Stomach (tissue), 8 donors: ENCODE measurements at regions not wholly inside any gene's neighbourhood (a gene's known extent, or its start where the extent isn't known, plus 50 kb on each side); places are given as distances from the start of the nearest gene placed in this dataset.

ENCODE experiments used
- DNase-seq, 2 donors: peaks; one replicate each; pipeline versions ENCODE4 v3.0.0 to v3.0.0-alpha.2; 2013 to 2019
- H3K27ac ChIP-seq, 5 donors: fragments of 200-600 bp in 4 of 5; sonication (generic) in 4 of 5; one replicate each; pipeline ENCODE4 v1.5.1; 2013 to 2019; ENCODE audit warnings: mild to moderate bottlenecking in 1 of 5, moderate library complexity in 1 of 5
- H3K27me3 ChIP-seq, 3 donors: fragments of 200-600 bp; sonication (generic); one replicate each; pipeline ENCODE4 v1.5.1; 2017 to 2019; ENCODE audit warnings: mixed run types in 1 of 3
- H3K36me3 ChIP-seq, 4 donors: fragments of 200-600 bp; sonication (generic); 1 replicate in 3 of 4; 2 replicates in 1 of 4; pipeline ENCODE4 v1.5.1; 2016 to 2019
- H3K4me1 ChIP-seq, 4 donors: fragments of 200-600 bp; sonication (generic); one replicate each; pipeline ENCODE4 v1.5.1; 2016 to 2019
- H3K4me3 ChIP-seq, 4 donors: fragments of 200-600 bp; sonication (generic) in 3 of 4; one replicate each; pipeline ENCODE4 v1.5.1; 2016 to 2019; ENCODE audit warnings: mild to moderate bottlenecking in 1 of 4
- H3K9me3 ChIP-seq, 4 donors: fragments of 200-600 bp; sonication (generic); one replicate each; pipeline ENCODE4 v1.5.1; 2016 to 2019
- CTCF ChIP-seq, 7 experiments: fragments of 450-650 bp in 4 of 7; fragments of 200-600 bp in 3 of 7; sonication (generic) in 3 of 7; IDR thresholded peaks; one replicate each; pipeline ENCODE4 v1.5.1; 2016 to 2019; ENCODE audit warnings: antibody characterized with exemption in 7 of 7, control low read depth in 2 of 7, mild to moderate bottlenecking in 1 of 7
- EP300 ChIP-seq: sonication (generic); formaldehyde crosslinking; IDR thresholded peaks from one replicate; pipeline ENCODE4 v1.6.1; 2017; ENCODE audit warnings: antibody characterized with exemption
- POLR2A ChIP-seq, 4 donors: fragments of 450-650 bp; IDR thresholded peaks; one replicate each; pipeline ENCODE4 v1.6.1; 2016; ENCODE audit warnings: antibody characterized with exemption in 4 of 4, control low read depth in 2 of 4, mild to moderate bottlenecking in 1 of 4, moderate library complexity in 1 of 4
- POLR2AphosphoS5 ChIP-seq, 3 donors: sonication (generic); formaldehyde crosslinking; IDR thresholded peaks; one replicate each; pipeline ENCODE4 v1.6.1; 2016; ENCODE audit warnings: antibody characterized with exemption in 3 of 3
- WGBS, 5 donors: extraction: QIAGEN DNeasy Blood & Tissue Kit in 3 of 5; methylation state at CpG; one replicate each; pipeline versions ENCODE4 v1.1.5 to v1.1.7; 2013 to 2018; 5-methylcytosine and 5-hydroxymethylcytosine counted together
- intact Hi-C: fragments of 100-400 bp; cut with DNase I; formaldehyde crosslinking; loops from one replicate; pipeline ENCODE4 v1.15.1; 2023; ENCODE audit warnings: low total_unique reads
- donor health status: healthy with polysubstance abuse.
- donor health status: Bipolar disorder and iron deficiency.
- donor health status: healthy.

GRCh38 chr3:187983484-187984124, 170.4 kb upstream of the LPP start:
- H3K9me3 ChIP-seq = no peaks in the 10 kb centered on the region
- H3K4me3 ChIP-seq = no peak overlapping the region
- WGBS, 5 donors = 85 to 92% (median 89%) methylated on average over 6 of the region's 6 CpGs
- TF ChIP-seq CTCF (IDR thresholded peaks at IDR 0.05) (no peak), POLR2AphosphoS5 (IDR thresholded peaks at IDR 0.05) (no peak), POLR2A (IDR thresholded peaks at IDR 0.05) (no peak), EP300 (no peak)
- H3K27me3 ChIP-seq = no peaks in the 10 kb centered on the region
- H3K4me1 ChIP-seq = peaks cover 0 to 13% (median 0%) of the 10 kb centered on the region in 4 donors
- intact Hi-C loops = no loop called here
- no peaks in the 10 kb centered on the region for H3K36me3 ChIP-seq
- DNase-seq = no peak
- H3K27ac ChIP-seq = no peak overlapping the region

GRCh38 chr3:187985647-187986046, 168.3 kb upstream of the LPP start:
- intact Hi-C loops = no loop called here
- Histone ChIP-seq H3K27ac (no peak overlapping the region), H3K9me3 (no peaks in the 10 kb centered on the region), H3K4me3 (no peak overlapping the region), H3K36me3 (no peaks in the 10 kb centered on the region), H3K27me3 (no peaks in the 10 kb centered on the region), H3K4me1 (peaks cover 0 to 13% (median 0%) of the 10 kb centered on the region in 4 donors)
- 85 to 92% (median 90%) methylated on average over 2 of the region's 2 CpGs for WGBS, 5 donors
- TF ChIP-seq EP300 (no peak), POLR2AphosphoS5 (IDR thresholded peaks at IDR 0.05) (no peak), CTCF (IDR thresholded peaks at IDR 0.05) (no peak), POLR2A (IDR thresholded peaks at IDR 0.05) (no peak)
- DNase-seq = no peak

DNA sequence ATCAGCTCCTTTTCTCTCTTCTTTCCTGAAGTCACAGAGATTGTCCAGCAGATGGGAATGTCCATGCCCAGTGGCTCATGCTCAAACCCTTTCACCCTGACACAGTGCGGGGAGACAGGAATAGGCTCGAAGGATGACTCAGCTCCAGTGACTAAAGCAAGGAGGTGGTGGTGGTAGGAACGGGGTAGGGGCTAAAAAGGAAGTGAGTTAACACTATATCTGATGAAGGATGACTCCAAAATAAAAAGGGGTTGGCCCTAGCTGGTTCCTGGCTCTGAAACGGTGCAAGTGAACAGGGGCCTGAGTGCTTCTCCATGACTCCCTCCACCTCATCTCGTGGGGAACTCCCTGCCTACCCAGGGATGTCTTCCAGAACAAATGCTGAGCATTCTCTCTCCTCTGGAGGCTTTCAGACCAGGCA, 167.4 kb upstream of the LPP start:
- Histone ChIP-seq H3K9me3 (no peaks in the 10 kb centered on the region), H3K4me1 (peaks cover 0 to 13% (median 0%) of the 10 kb centered on the region in 4 donors), H3K36me3 (no peaks in the 10 kb centered on the region), H3K4me3 (no peak overlapping the region), H3K27me3 (no peaks in the 10 kb centered on the region), H3K27ac (no peak overlapping the region)
- WGBS, 5 donors = 46 to 61% (median 52%) methylated on average over 5 of the region's 5 CpGs
- DNase-seq = no peak
- no peak for TF ChIP-seq POLR2A (IDR thresholded peaks at IDR 0.05)
- TF ChIP-seq POLR2AphosphoS5 (IDR thresholded peaks at IDR 0.05) = no peak
- TF ChIP-seq CTCF (IDR thresholded peaks at IDR 0.05) = no peak
- no peak for TF ChIP-seq EP300
- intact Hi-C loops = no loop called here

DNA sequence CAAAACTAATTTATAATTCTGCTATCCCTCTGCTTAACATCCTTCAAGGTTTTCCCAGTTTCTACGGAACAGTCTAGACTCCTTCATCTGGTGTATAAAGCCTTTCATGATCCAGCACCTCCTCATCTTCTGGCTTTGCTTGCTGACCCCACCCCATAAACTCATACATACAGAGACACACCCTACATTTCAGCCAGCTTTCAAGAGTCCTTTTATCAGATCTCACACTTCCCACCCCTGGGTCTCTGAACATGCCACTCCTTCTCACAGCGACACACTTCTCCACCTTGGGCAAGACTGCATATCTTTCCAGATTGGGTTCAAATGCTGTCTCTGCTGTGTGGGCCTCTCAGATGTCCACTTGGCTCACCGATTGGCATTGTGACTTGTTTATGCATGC, 166.8 kb upstream of the LPP start:
- WGBS, 5 donors = 54 to 75% (median 59%) methylated on average over 3 of the region's 3 CpGs
- DNase-seq = no peak
- intact Hi-C loops = no loop called here

More for the DNA sequence above, 166.8 kb upstream of the LPP start:
- Histone ChIP-seq H3K27me3 (no peaks in the 10 kb centered on the region), H3K4me3 (no peak overlapping the region), H3K9me3 (no peaks in the 10 kb centered on the region), H3K36me3 (no peaks in the 10 kb centered on the region), H3K27ac (no peak overlapping the region), H3K4me1 (peaks cover 0 to 13% (median 0%) of the 10 kb centered on the region in 4 donors)
- TF ChIP-seq POLR2AphosphoS5 (IDR thresholded peaks at IDR 0.05) (no peak), POLR2A (IDR thresholded peaks at IDR 0.05) (no peak), EP300 (no peak), CTCF (IDR thresholded peaks at IDR 0.05) (no peak)
